Fibroblast of lung (primary cell): ENCODE measurements at regions not wholly inside any gene's neighbourhood (a gene's known extent, or its start where the extent isn't known, plus 50 kb on each side); places are given as distances from the start of the nearest gene placed in this dataset.

Experiments used
- EZH2 ChIP-seq: IDR thresholded peaks from 2 replicates; pipeline ENCODE4 v1.5.1; 2012; ENCODE audit warnings: low read length, control low read depth, mild to moderate bottlenecking; ENCODE audit errors: missing control alignments
- TF ChIP-seq, protein P1 (sequence below), 2 donors: IDR thresholded peaks in 1 of 2; conservative IDR thresholded peaks in 1 of 2; 1 replicate in 1 of 2; 2 replicates in 1 of 2; pipeline ENCODE4 v1.5.1; 2011 to 2012; ENCODE audit warnings: low read length in 2 of 2, control low read depth in 1 of 2, inconsistent platforms in 1 of 2, low read depth in 1 of 2, mild to moderate bottlenecking in 1 of 2

DNA sequence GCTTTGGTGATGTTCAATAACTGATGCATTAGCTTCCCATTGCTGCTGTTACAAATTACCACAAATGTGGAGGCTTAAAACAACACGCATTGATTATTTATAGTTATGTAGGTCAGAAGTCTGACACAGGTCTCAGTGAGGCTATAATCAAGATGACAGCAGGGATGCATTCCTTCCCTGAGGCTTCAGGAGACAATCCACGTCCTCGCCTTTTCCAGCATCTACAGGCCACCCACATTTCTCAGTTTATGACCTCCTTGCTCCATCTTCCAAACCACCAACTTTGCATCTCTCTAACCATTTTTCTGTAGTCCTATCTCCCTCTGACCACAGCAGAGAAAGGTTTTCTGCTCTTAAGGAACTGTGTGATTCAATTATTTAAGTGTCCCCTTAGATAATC is 92.5 kb downstream of the GASK1B start:
- TF ChIP-seq, protein P1, sequence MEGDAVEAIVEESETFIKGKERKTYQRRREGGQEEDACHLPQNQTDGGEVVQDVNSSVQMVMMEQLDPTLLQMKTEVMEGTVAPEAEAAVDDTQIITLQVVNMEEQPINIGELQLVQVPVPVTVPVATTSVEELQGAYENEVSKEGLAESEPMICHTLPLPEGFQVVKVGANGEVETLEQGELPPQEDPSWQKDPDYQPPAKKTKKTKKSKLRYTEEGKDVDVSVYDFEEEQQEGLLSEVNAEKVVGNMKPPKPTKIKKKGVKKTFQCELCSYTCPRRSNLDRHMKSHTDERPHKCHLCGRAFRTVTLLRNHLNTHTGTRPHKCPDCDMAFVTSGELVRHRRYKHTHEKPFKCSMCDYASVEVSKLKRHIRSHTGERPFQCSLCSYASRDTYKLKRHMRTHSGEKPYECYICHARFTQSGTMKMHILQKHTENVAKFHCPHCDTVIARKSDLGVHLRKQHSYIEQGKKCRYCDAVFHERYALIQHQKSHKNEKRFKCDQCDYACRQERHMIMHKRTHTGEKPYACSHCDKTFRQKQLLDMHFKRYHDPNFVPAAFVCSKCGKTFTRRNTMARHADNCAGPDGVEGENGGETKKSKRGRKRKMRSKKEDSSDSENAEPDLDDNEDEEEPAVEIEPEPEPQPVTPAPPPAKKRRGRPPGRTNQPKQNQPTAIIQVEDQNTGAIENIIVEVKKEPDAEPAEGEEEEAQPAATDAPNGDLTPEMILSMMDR (conservative IDR thresholded peaks at IDR 0.05 in 1 of 2, IDR thresholded peaks at IDR 0.05 in 1 of 2; ENCODE audit: low read depth in 1 of 2, low read length in 2 of 2), result no peak
- TF ChIP-seq EZH2, result no peak
